GM19438 (cell line): ENCODE measurements at regions not wholly inside any gene's neighbourhood (a gene's known extent, or its start where the extent isn't known, plus 50 kb on each side); places are given as distances from the start of the nearest gene placed in this dataset.

Experiments used
- ATAC-seq: cut with Tn5 transposase; IDR thresholded peaks from one replicate; pipeline ENCODE4 v1.9.1; 2021; ENCODE audit warnings: low read depth; ENCODE audit not compliant: unreplicated experiment

GRCh38 chr2:216745453-216745852 is 50.1 kb upstream of the IGFBP5 start:
- ATAC-seq = no peak
